ENCODE measurements at regions not wholly inside any gene's neighbourhood (a gene's known extent, or its start where the extent isn't known, plus 50 kb on each side); places are given as distances from the start of the nearest gene placed in this dataset.

GRCh38 chr4:129223945-129224344 is 128.0 kb downstream of the C4orf33 start:
- no peak for TF ChIP-seq HOXB6 (CRISPR knock-in tag; IDR thresholded peaks at IDR 0.05; ENCODE audit: borderline replicate concordance)
- TF ChIP-seq NFIX (CRISPR knock-in tag; IDR thresholded peaks at IDR 0.05; ENCODE audit: low read depth): no peak
- no peak for TF ChIP-seq MYC (IDR thresholded peaks at IDR 0.05; ENCODE audit: low read depth, low read length)
- no peak for TF ChIP-seq MYC (CRISPR knock-in tag; IDR thresholded peaks at IDR 0.05; ENCODE audit: borderline replicate concordance, low read depth)
- no peak for TF ChIP-seq FOXA3 (CRISPR knock-in tag; conservative IDR thresholded peaks at IDR 0.05 in 1 of 2, IDR thresholded peaks at IDR 0.05 in 1 of 2)
- no peak for TF ChIP-seq NFYB (IDR thresholded peaks at IDR 0.05; ENCODE audit: extremely low read depth, insufficient read length)
- no peak for TF ChIP-seq ZBTB40 (IDR thresholded peaks at IDR 0.05)
- TF ChIP-seq ZBTB40 (CRISPR knock-in tag; IDR thresholded peaks at IDR 0.05): no peak
- TF ChIP-seq CTCF (IDR thresholded peaks at IDR 0.05 in 2 of 3, conservative IDR thresholded peaks at IDR 0.05 in 1 of 3; ENCODE audit: insufficient read depth in 2 of 3, low read depth in 1 of 3, low read length in 3 of 3): no peak
- no peak for TF ChIP-seq GTF2A2 (tag; IDR thresholded peaks at IDR 0.05)
- no peak for TF ChIP-seq STAT6 (CRISPR knock-in tag; IDR thresholded peaks at IDR 0.05)
- TF ChIP-seq SRSF3 (IDR thresholded peaks at IDR 0.05; ENCODE audit: insufficient read depth, low read length): no peak
- no peak for TF ChIP-seq RBM15 (IDR thresholded peaks at IDR 0.05; ENCODE audit: insufficient read depth, low read length)
- TF ChIP-seq TAF1 (IDR thresholded peaks at IDR 0.05; ENCODE audit: control insufficient read depth, extremely low read depth, insufficient read depth, low read length, severe bottlenecking): no peak
- no peak for TF ChIP-seq ZNF24 (IDR thresholded peaks at IDR 0.05)
